B cell (primary cell): ENCODE measurements at regions not wholly inside any gene's neighbourhood (a gene's known extent, or its start where the extent isn't known, plus 50 kb on each side); places are given as distances from the start of the nearest gene placed in this dataset.

Experiments
- ATAC-seq: fragments of 200-7000 bp; cut with Tn5 transposase; one replicate; pipeline ENCODE4 v1.10.0; 2021; ENCODE audit warnings: low read depth, mild to moderate bottlenecking, moderate number of reproducible peaks, moderate library complexity
- CTCF ChIA-PET: fragments of 350-600 bp; sonication (Branson Sonifier 250); formaldehyde crosslinking; loops from one replicate; lab custom pipeline; 2021; ENCODE audit warnings: antibody characterized with exemption, inconsistent platforms; lab: Charles Lee
- POLR2A ChIA-PET: fragments of 350-600 bp; sonication (Branson Sonifier 250); formaldehyde crosslinking; loops from one replicate; lab custom pipeline; 2021; ENCODE audit warnings: antibody characterized with exemption; lab: Charles Lee
- DNase-seq: peaks from one replicate; pipeline ENCODE4 v3.0.0; 2013
- H2AFZ ChIP-seq: 2 replicates; pipeline ENCODE4 v1.6.1; 2012; ENCODE audit warnings: mild to moderate bottlenecking, low read depth, low read length; ENCODE audit not compliant: insufficient read depth, poor library complexity, severe bottlenecking
- H3K27ac ChIP-seq, 2 donors: 1 replicate in 1 of 2; 2 replicates in 1 of 2; pipeline ENCODE4 v1.5.1; 2012 to 2013; ENCODE audit warnings: low read length in 2 of 2, mild to moderate bottlenecking in 2 of 2, moderate library complexity in 1 of 2
- H3K27me3 ChIP-seq, 4 experiments: fragments of 200-600 bp in 1 of 4; sonication (generic) in 1 of 4; replicated peaks in 1 of 4; 1 replicate in 2 of 4; 2 replicates in 2 of 4; pipeline versions ENCODE4 v1.6.1 to v1.7.0; 2013 to 2016; ENCODE audit warnings: low read length in 3 of 4, mild to moderate bottlenecking in 2 of 4, mixed read lengths in 1 of 4, moderate library complexity in 1 of 4; ENCODE audit not compliant: insufficient read depth in 4 of 4, control insufficient read depth in 3 of 4; ENCODE audit errors: control extremely low read depth in 1 of 4
- H3K36me3 ChIP-seq, 2 experiments: replicated peaks in 1 of 2; 1 replicate in 1 of 2; 2 replicates in 1 of 2; pipeline versions ENCODE4 v1.6.1 to v1.7.1; 2013; ENCODE audit warnings: low read length in 1 of 2; ENCODE audit not compliant: insufficient read depth in 2 of 2, control insufficient read depth in 1 of 2; ENCODE audit errors: control extremely low read depth in 1 of 2, extremely low read depth in 1 of 2
- H3K4me1 ChIP-seq, 2 donors: fragments of 200-600 bp in 1 of 2; sonication (generic) in 1 of 2; 1 replicate in 1 of 2; 2 replicates in 1 of 2; pipeline versions ENCODE4 v1.5.1 to v1.6.1; 2013 to 2017; ENCODE audit warnings: low read length in 2 of 2; ENCODE audit not compliant: control insufficient read depth in 2 of 2, insufficient read depth in 2 of 2
- H3K4me2 ChIP-seq: replicated peaks from 2 replicates; pipeline ENCODE3; 2012; ENCODE audit warnings: mild to moderate bottlenecking, low read depth, low read length; ENCODE audit not compliant: poor library complexity, severe bottlenecking
- H3K4me3 ChIP-seq, 5 experiments: fragments of 200-600 bp in 1 of 5; sonication (generic) in 1 of 5; 1 replicate in 3 of 5; 2 replicates in 2 of 5; pipeline versions ENCODE4 v1.5.1 to v1.7.0; 2011 to 2016; ENCODE audit warnings: low read length in 4 of 5, mild to moderate bottlenecking in 4 of 5, low read depth in 2 of 5, control low read depth in 1 of 5, moderate library complexity in 1 of 5; ENCODE audit not compliant: insufficient read depth in 1 of 5; ENCODE audit errors: control extremely low read depth in 1 of 5, extremely low read depth in 1 of 5
- H3K79me2 ChIP-seq: fragments of 200-600 bp; sonication (generic); one replicate; pipeline ENCODE4 v1.6.0; 2016; ENCODE audit warnings: low read length; ENCODE audit not compliant: control insufficient read depth, insufficient read depth
- H3K9ac ChIP-seq: fragments of 200-600 bp; sonication (generic); 2 replicates; pipeline ENCODE4 v1.6.1; 2017; ENCODE audit warnings: mild to moderate bottlenecking, low read length, moderate library complexity
- H3K9me3 ChIP-seq, 3 donors: one replicate each; pipeline versions ENCODE4 v1.6.1 to v1.7.1; 2013; ENCODE audit warnings: low read length in 2 of 3; ENCODE audit not compliant: control insufficient read depth in 2 of 3, insufficient read depth in 1 of 3; ENCODE audit errors: control extremely low read depth in 1 of 3
- H4K20me1 ChIP-seq: 2 replicates; pipeline ENCODE4 v1.6.0; 2012; ENCODE audit warnings: mild to moderate bottlenecking, low read length; ENCODE audit not compliant: insufficient read depth, control insufficient read depth, poor library complexity, severe bottlenecking
- H3K27ac Mint-ChIP-seq: one replicate; pipeline ENCODE4 v1.8.0; 2021; ENCODE audit warnings: mixed read lengths
- H3K27me3 Mint-ChIP-seq: one replicate; pipeline ENCODE4 v1.8.0; 2021; ENCODE audit warnings: mixed read lengths
- H3K4me1 Mint-ChIP-seq: one replicate; pipeline ENCODE4 v1.8.0; 2021; ENCODE audit warnings: mixed read lengths
- H3K4me3 Mint-ChIP-seq: one replicate; pipeline ENCODE4 v1.8.0; 2021; ENCODE audit warnings: mixed read lengths
- H3K9me3 Mint-ChIP-seq: one replicate; pipeline ENCODE4 v1.8.0; 2022; ENCODE audit warnings: mixed read lengths; ENCODE audit not compliant: insufficient read depth
- CTCF ChIP-seq: fragments of 200-600 bp; IDR thresholded peaks from one replicate; pipeline ENCODE4 v1.8.0; 2022; ENCODE audit warnings: antibody characterized with exemption, mild to moderate bottlenecking
- EZH2 ChIP-seq: IDR thresholded peaks from 2 replicates; pipeline ENCODE4 v1.6.1; 2012; ENCODE audit warnings: borderline replicate concordance, low read depth, mild to moderate bottlenecking, moderate library complexity, low read length; ENCODE audit not compliant: insufficient read depth, poor library complexity, severe bottlenecking
- WGBS: methylation state at CpG from one replicate; pipeline ENCODE4 v1.1.5; 2013; ENCODE audit warnings: missing lambda C conversion rate; ENCODE audit not compliant: insufficient coverage; 5-methylcytosine and 5-hydroxymethylcytosine counted together
- intact Hi-C: fragments of 100-400 bp; cut with micrococcal nuclease; formaldehyde crosslinking; loops from one replicate; pipeline ENCODE4 v1.10.0; 2022

DNA sequence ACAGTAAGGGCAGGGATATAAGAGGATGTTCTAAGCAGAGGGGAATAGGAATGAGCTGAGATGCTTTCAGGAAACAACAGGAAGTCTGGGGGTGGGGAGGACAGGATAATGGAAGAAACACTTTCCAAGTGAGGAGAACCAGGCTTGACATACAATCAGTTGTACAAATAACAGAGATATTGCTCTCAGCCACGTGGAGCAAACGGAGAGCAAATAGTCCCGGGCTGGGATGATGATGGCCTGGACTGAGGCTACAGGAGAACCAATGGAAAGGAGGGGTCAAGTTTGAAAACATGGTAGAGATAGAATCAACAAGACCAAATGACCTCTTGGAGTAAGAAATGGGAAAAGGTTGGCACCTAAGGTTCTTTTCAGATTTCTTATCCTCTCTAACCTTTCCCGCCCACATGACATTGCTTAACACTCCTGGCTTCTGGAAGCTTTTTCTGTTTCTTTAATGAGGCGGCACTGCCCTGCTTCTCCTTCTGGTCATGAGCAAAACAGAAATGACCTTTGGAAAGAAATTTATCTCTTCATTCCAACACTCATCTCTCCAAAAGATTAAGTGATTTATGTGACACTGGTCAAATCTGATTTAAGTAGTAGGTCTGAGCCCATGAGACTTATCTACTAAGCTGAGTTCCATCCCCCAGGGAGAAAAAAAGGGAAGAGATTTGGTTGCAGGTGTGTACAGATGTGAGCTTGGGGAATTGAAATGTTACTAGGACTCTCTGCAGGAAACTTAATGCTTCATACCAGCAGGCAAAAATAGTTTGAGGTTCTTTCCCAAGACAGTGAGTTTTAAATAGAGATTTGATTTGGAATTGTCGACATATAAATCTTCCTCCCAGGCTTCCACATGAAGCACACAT, 442.9 kb upstream of the HNRNPA3 start:
- no peaks in the 10 kb centered on the region for H3K36me3 ChIP-seq
- intact Hi-C loops: no loop called here
- no peaks in the 10 kb centered on the region for H3K27me3 ChIP-seq
- TF ChIP-seq CTCF (no peak), EZH2 (no peak)
- no peak overlapping the region for H3K4me3 ChIP-seq
- no peak overlapping the region for H2AFZ ChIP-seq
- no peaks in the 10 kb centered on the region for H3K27me3 Mint-ChIP-seq
- peaks cover 0 to 18% of the 10 kb centered on the region in 2 donors for H3K4me1 ChIP-seq
- 76% methylated on average over 4 of the region's 6 CpGs for WGBS
- no peak overlapping the region for H3K27ac Mint-ChIP-seq
- POLR2A ChIA-PET: no interaction called here
- H3K9me3 Mint-ChIP-seq: peaks cover 3% of the 10 kb centered on the region
- no peak overlapping the region for H3K4me2 ChIP-seq
- no peak overlapping the region for H3K9ac ChIP-seq
- no peak overlapping the region for H3K27ac ChIP-seq
- H3K4me1 Mint-ChIP-seq: peaks cover 15% of the 10 kb centered on the region
- no peak overlapping the region for H3K4me3 Mint-ChIP-seq
- ATAC-seq (no peak), DNase-seq (no peak)
- CTCF ChIA-PET: no interaction called here
- peaks cover 2 to 7% (median 5%) of the 10 kb centered on the region in 3 donors for H3K9me3 ChIP-seq
- no peaks in the 10 kb centered on the region for H3K79me2 ChIP-seq
- H4K20me1 ChIP-seq: no peaks in the 10 kb centered on the region

DNA sequence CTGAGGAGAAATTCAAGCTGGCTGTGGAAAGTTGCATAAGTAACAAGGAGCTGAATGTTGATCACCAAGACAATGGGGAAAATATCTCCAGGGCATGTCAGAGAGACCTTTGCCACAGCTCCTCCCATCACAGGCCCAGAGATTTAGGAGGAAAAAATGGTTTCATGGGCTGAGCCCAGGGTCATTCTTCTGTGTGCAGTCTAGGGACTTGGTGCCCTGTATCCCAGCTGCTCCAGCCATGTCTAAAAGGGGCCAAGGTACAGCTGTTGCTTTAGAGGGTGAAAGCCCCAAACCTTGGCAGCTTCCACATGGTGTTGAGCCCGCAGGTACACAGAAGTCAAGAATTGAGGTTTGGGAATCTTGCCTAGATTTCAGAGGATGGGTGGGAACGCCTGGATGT, 439.8 kb upstream of the HNRNPA3 start:
- ChIA-PET CTCF (no interaction called here), POLR2A (no interaction called here)
- 82% methylated on average over 2 of the region's 2 CpGs for WGBS

More for the DNA sequence above, 439.8 kb upstream of the HNRNPA3 start:
- Histone ChIP-seq H3K4me1 (peaks cover 0 to 8% of the 10 kb centered on the region in 2 donors), H3K79me2 (no peaks in the 10 kb centered on the region), H3K4me3 (no peak overlapping the region), H4K20me1 (no peaks in the 10 kb centered on the region), H3K27me3 (no peaks in the 10 kb centered on the region), H3K27ac (no peak overlapping the region), H3K9me3 (peaks cover 2 to 7% (median 5%) of the 10 kb centered on the region in 3 donors), H3K9ac (no peak overlapping the region), H3K36me3 (no peaks in the 10 kb centered on the region), H3K4me2 (no peak overlapping the region), H2AFZ (no peak overlapping the region)
- peaks cover 3% of the 10 kb centered on the region for H3K9me3 Mint-ChIP-seq
- ATAC-seq (no peak), DNase-seq (no peak)
- H3K4me1 Mint-ChIP-seq: peaks cover 15% of the 10 kb centered on the region
- intact Hi-C loops: no loop called here
- TF ChIP-seq CTCF (no peak), EZH2 (no peak)
- H3K27ac Mint-ChIP-seq: no peak overlapping the region
- no peak overlapping the region for H3K4me3 Mint-ChIP-seq
- peaks cover 2% of the 10 kb centered on the region for H3K27me3 Mint-ChIP-seq
